GM12873 (cell line): ENCODE measurements at regions not wholly inside any gene's neighbourhood (a gene's known extent, or its start where the extent isn't known, plus 50 kb on each side); places are given as distances from the start of the nearest gene placed in this dataset.

Experiments
- TF ChIP-seq, protein P1 (sequence below): IDR thresholded peaks from 2 replicates; pipeline ENCODE4 v1.5.1; 2012; ENCODE audit warnings: low read depth, mild to moderate bottlenecking, moderate library complexity, low read length, control low read depth; ENCODE audit not compliant: insufficient read depth; ENCODE audit errors: missing control alignments

GRCh38 chr7:125495997-125496396, 566.4 kb upstream of the POT1 start:
- TF ChIP-seq, protein P1, sequence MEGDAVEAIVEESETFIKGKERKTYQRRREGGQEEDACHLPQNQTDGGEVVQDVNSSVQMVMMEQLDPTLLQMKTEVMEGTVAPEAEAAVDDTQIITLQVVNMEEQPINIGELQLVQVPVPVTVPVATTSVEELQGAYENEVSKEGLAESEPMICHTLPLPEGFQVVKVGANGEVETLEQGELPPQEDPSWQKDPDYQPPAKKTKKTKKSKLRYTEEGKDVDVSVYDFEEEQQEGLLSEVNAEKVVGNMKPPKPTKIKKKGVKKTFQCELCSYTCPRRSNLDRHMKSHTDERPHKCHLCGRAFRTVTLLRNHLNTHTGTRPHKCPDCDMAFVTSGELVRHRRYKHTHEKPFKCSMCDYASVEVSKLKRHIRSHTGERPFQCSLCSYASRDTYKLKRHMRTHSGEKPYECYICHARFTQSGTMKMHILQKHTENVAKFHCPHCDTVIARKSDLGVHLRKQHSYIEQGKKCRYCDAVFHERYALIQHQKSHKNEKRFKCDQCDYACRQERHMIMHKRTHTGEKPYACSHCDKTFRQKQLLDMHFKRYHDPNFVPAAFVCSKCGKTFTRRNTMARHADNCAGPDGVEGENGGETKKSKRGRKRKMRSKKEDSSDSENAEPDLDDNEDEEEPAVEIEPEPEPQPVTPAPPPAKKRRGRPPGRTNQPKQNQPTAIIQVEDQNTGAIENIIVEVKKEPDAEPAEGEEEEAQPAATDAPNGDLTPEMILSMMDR: no peak

DNA sequence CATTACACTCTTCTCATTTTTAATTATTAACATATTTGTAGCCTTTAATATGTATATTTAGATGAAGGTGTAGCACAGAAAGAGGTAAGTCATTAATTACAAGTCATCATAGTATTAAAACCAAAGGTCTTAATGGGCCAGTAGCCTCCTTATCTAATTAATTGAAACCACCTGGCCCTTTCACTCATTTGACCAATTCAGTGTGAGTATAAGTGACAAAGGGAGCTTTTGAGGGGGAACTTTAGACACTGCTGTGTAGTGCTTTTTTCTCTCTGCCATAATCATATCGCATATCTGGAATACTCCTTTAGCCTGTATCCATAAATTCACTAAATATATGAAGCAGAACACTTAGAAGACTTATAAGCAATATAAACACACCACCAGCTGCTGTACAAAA, 562.9 kb upstream of the POT1 start:
- TF ChIP-seq, protein P1: no peak

- TF ChIP-seq, protein P1: no peak
These were observed 561.5 kb upstream of the POT1 start for GRCh38 chr7:125491137-125491536.

GRCh38 chr7:125490167-125490566, 560.5 kb upstream of the POT1 start:
- TF ChIP-seq, protein P1: no peak

DNA sequence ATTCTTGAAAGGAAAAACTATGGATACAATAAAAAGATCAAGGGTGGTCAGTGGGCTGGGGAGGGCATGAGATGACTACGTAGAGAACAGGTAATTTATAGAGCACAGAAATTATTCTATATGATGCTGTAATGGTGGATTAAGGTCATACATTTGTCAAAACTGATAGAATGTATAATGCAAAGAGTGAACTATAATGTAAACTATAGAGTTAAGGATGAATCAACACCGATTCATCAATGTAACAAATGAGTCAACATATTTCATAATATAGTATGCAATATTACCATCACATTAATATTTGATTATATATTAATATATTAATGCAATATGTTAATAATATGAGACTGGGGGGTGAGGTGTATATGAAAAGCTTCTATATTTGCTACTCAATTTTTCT, 555.6 kb upstream of the POT1 start:
- TF ChIP-seq, protein P1: no peak

- TF ChIP-seq, protein P1: no peak
These were observed 555.1 kb upstream of the POT1 start for GRCh38 chr7:125484755-125485154.

DNA sequence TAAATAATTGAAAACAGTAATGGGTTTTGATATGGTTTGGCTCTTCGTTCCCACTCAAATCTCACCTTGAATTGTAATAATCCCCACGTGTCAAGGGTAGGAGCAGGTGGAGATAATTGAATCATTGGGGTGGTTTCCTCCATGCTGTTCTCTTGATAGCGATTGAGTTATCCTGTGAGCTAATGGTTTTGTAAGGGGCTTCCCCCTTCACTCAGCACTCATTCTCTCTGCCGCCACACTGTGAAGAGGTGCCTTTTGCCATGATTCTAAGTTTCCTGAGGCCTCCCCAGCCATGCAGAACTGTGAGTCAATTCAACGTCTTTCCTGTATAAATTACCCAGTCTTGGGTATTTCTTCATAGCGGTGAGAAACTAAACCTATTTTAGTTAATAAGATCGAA, 551.7 kb upstream of the POT1 start:
- TF ChIP-seq, protein P1: no peak
